ENCODE measurements at regions not wholly inside any gene's neighbourhood (a gene's known extent, or its start where the extent isn't known, plus 50 kb on each side); places are given as distances from the start of the nearest gene placed in this dataset.
"Not testable (repeated sequence)": the region's sequence is repeated elsewhere in the genome, so short reads cannot be mapped to it uniquely, and the experiment has no call there.

DNA sequence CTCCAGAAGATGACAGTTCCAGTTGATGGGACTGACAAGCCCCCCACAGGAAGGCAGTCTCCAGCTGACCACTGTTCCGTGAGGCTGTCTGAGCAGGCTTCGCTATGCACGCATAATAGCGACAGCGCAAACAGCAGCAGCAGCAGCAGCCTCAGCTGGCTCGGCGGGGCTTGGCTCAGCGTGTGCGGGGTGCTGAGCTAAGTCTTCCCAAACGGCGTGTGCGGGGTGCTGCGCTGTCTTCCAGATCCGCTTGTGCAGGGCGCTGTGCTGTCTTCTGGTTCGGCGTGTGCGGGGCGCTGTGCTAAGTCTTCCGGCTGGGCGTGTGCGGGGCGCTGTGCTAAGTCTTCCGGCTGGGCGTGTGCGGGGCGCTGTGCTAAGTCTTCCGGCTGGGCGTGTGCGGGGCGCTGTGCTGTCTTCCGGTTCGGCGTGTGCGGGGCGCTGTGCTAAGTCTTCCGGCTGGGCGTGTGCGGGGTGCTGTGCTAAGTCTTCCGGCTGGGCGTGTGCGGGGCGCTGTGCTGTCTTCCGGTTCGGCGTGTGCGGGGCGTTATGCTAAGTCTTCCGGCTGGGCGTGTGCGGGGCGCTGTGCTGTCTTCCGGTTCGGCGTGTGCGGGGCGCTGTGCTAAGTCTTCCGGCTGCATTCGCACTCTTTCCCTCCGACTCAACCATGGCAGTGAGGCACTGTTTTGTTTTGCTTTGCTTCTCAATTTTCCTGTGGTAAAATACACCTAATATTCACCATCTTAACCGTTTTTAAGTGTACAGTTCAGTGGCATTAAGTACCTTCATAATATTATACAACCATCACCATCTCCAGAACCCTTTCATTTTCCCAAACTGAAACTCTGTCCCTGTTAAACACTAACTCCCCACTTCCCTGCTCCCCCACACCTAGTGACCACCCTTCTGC is 156.1 kb downstream of the BMP7 start:
- not testable (repeated sequence) for DNase-seq

DNA sequence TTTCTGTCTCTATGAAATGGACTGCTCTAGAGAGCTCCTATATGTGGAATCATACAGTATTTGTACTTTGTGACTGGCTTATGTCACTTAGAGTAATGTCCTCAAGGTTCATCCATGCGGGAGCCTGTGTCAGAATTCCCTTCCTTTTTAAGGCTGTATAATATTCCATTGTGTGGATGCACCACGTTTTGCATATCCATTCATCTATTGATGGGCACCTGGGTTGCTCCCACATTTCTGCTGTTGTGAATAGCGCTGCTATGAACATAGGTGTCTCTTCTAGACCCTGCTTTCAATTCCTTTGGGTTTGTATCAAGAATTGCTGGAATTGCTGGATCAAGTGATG is 155.4 kb downstream of the BMP7 start:
- no peak for DNase-seq

DNA sequence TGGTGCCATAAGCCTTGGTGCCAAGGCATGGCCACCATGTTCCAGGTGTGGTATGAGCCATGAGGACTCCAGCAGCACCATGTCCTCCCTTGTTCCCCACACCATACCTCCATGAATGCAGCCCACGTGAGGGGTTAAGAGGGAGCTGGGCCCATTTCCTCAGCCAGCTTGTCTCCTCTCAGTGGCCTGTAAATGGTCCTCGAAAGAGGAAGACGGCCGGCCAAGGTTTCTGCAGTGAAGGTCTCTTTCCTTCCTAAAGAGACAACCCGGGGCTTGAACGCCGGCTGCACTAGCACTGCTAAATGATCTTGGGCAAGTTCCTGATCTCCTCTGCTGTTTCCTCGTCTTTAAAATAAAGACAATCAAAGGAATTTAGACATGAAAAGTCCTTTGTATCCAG is 154.0 kb downstream of the BMP7 start:
- DNase-seq = no peak

DNA sequence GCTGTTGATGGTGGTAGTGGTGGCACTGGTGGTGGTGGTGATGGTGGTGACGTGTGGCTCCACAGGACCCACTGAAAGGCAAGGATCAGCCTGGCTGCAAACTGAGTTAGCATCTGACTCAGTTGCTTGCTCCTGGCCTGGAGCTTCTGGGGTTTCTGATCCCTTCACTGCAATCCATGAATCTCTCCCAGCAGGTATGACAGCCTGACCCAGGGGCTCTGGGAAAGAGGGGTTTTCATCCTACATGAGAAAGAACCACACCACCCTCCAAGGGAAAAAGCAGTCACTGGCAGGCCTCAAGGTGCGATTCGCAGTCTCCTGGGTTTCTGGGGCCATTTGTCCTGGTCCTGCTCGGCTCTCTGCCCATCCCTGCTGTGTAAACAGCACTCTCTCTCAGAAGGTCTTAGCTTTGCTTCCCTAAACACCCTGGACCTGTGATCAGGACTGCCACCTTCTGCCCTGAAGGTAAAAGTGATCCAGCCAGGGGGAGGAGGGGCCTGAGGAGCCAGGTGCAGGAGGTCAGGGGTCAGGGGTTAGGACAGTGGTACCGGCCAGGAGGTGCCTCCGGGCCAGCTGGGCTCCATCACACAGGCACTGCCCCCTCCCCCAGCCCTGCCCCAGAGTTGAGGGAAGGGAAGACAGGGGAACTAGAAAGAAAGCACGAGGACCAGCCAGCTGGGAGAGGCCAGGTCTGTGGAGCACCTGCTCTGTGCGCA is 152.0 kb downstream of the BMP7 start:
- no peak for DNase-seq

DNA sequence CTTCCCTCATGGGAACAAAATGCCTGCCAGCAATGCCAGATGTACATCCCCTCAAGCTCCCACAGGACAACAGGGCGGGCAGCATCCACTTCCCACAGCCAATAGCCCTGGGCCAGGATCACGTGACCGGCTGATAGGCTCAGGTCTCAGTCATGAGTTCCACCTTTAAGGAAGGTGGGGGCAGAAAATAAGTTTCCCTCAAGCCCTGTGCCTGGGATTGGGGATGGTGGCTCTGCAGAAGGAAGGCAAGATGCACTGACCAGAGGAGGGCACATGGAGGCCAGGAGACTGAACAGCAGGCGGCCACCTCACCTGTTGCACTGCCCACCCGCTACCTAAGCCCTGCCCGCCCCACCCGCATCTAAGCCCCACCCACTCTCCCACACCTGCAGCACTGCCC is 149.1 kb downstream of the BMP7 start:
- no peak for DNase-seq

DNA sequence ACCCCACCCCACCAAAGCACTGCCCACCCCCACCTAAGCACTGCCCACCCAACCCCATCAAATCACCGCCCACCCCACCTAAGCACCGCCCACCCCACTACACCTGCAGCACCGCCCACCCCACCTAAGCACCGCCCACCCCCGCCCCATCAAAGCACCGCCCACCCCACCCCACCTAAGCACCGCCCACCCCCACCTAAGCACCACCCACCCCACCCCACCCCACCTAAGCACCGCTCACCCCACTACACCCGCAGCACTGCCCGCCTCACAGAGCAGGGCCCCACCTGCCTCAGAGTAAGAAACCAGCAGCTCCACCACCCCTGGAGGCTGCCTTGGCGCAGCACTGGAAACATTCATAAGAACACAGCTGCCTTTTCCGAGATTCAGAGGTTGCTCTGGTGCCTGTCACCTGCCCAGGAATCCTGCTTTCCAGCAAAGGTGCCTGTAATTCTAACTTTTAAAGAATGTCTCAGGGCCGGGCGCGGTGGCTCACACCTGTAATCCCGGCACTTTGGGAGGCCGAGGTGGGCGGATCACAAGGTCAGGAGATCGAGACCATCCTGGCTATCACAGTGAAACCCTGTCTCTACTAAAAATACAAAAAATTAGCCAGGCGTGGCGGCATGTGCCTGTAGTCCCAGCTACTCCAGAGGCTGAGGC is 148.2 kb downstream of the BMP7 start:
- DNase-seq = no peak

Measured in activated effector memory CD4-positive, alpha-beta T cell treated with anti-CD3 and anti-CD28 coated beads, Interleukin-2, amount 50 U/mL, for 16 hours (primary cell).